ENCODE measurements at regions not wholly inside any gene's neighbourhood (a gene's known extent, or its start where the extent isn't known, plus 50 kb on each side); places are given as distances from the start of the nearest gene placed in this dataset.

DNA sequence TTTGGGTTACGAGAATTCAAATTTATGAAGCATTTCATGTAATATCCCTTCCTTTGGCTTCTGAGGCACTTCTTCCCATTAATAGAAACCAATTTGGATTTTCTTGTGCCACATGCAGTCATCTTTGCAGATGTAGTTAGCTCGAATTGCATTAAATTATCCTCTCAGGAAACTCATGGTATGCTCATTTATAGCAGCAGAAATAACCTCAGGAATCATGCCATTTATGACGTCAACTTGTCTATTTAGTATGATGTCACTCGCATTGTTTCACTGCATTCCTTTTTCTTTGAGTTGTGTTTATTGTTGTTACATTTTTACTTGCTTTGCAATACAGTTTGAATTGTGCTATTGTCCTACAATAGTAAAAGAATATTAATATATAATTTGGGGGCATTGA is 163.8 kb downstream of the RBM43 start:
- no peak overlapping the region for H3K4me3 ChIP-seq (ENCODE audit: low read length)
- H3K4me1 ChIP-seq (ENCODE audit: low read length), result peaks cover 11% of the 10 kb centered on the region
- H3K27me3 ChIP-seq (ENCODE audit: low read depth, low read length), result no peaks in the 10 kb centered on the region
- no peak overlapping the region for H2AFZ ChIP-seq (ENCODE audit: low read depth, low read length)
- H3K9me3 ChIP-seq (ENCODE audit: insufficient read depth, low read length), result no peaks in the 10 kb centered on the region
- H3K4me2 ChIP-seq (ENCODE audit: low read length), result no peak overlapping the region
- H3K9ac ChIP-seq (ENCODE audit: low read length), result no peak overlapping the region
- TF ChIP-seq CTCF (IDR thresholded peaks at IDR 0.05; ENCODE audit: low read depth, low read length) (no peak), EZH2phosphoT487 (IDR thresholded peaks at IDR 0.05; ENCODE audit: low read depth) (no peak)
- no peak overlapping the region for H3K27ac ChIP-seq (ENCODE audit: low read length)
- H4K20me1 ChIP-seq (ENCODE audit: insufficient read depth, low read length), result no peaks in the 10 kb centered on the region
- no peaks in the 10 kb centered on the region for H3K79me2 ChIP-seq (ENCODE audit: low read length)
- H3K36me3 ChIP-seq (replicated peaks; ENCODE audit: low read depth, low read length), result no peaks in the 10 kb centered on the region

- H3K27ac ChIP-seq (ENCODE audit: low read length), result no peak overlapping the region
- H3K27me3 ChIP-seq (ENCODE audit: low read depth, low read length), result no peaks in the 10 kb centered on the region
- no peaks in the 10 kb centered on the region for H3K36me3 ChIP-seq (replicated peaks; ENCODE audit: low read depth, low read length)
- H3K4me2 ChIP-seq (ENCODE audit: low read length), result no peak overlapping the region
- no peaks in the 10 kb centered on the region for H4K20me1 ChIP-seq (ENCODE audit: insufficient read depth, low read length)
- no peak overlapping the region for H2AFZ ChIP-seq (ENCODE audit: low read depth, low read length)
- no peak overlapping the region for H3K9ac ChIP-seq (ENCODE audit: low read length)
- no peak for TF ChIP-seq CTCF (IDR thresholded peaks at IDR 0.05; ENCODE audit: low read depth, low read length)
- TF ChIP-seq EZH2phosphoT487 (IDR thresholded peaks at IDR 0.05; ENCODE audit: low read depth), result no peak
- no peaks in the 10 kb centered on the region for H3K79me2 ChIP-seq (ENCODE audit: low read length)
- H3K4me3 ChIP-seq (ENCODE audit: low read length), result no peak overlapping the region
- H3K9me3 ChIP-seq (ENCODE audit: insufficient read depth, low read length), result no peaks in the 10 kb centered on the region
- H3K4me1 ChIP-seq (ENCODE audit: low read length), result peaks cover 11% of the 10 kb centered on the region
Observed at GRCh38 chr2:151097128-151097527, 164.5 kb downstream of the RBM43 start.

- TF ChIP-seq EZH2phosphoT487 (IDR thresholded peaks at IDR 0.05; ENCODE audit: low read depth) (no peak), CTCF (IDR thresholded peaks at IDR 0.05; ENCODE audit: low read depth, low read length) (no peak)
- Histone ChIP-seq H3K4me1 (ENCODE audit: low read length) (peaks cover 11% of the 10 kb centered on the region), H3K4me2 (ENCODE audit: low read length) (no peak overlapping the region), H3K9ac (ENCODE audit: low read length) (no peak overlapping the region), H3K4me3 (ENCODE audit: low read length) (no peak overlapping the region), H3K27me3 (ENCODE audit: low read depth, low read length) (no peaks in the 10 kb centered on the region; the same call in 1 of the 2 replicates), H2AFZ (ENCODE audit: low read depth, low read length) (no peak overlapping the region), H3K36me3 (replicated peaks; ENCODE audit: low read depth, low read length) (no peaks in the 10 kb centered on the region), H4K20me1 (ENCODE audit: insufficient read depth, low read length) (no peaks in the 10 kb centered on the region), H3K79me2 (ENCODE audit: low read length) (no peaks in the 10 kb centered on the region), H3K9me3 (ENCODE audit: insufficient read depth, low read length) (no peaks in the 10 kb centered on the region), H3K27ac (ENCODE audit: low read length) (no peak overlapping the region)
Observed at GRCh38 chr2:151096235-151096634, 165.4 kb downstream of the RBM43 start.

- Histone ChIP-seq H3K4me2 (ENCODE audit: low read length) (no peak overlapping the region), H3K4me1 (ENCODE audit: low read length) (peaks cover 11% of the 10 kb centered on the region), H3K27ac (ENCODE audit: low read length) (no peak overlapping the region), H4K20me1 (ENCODE audit: insufficient read depth, low read length) (no peaks in the 10 kb centered on the region), H3K79me2 (ENCODE audit: low read length) (no peaks in the 10 kb centered on the region), H3K27me3 (ENCODE audit: low read depth, low read length) (no peaks in the 10 kb centered on the region; the same call in 1 of the 2 replicates), H3K36me3 (replicated peaks; ENCODE audit: low read depth, low read length) (no peaks in the 10 kb centered on the region), H3K9me3 (ENCODE audit: insufficient read depth, low read length) (no peaks in the 10 kb centered on the region), H2AFZ (ENCODE audit: low read depth, low read length) (no peak overlapping the region), H3K4me3 (ENCODE audit: low read length) (no peak overlapping the region), H3K9ac (ENCODE audit: low read length) (no peak overlapping the region)
- TF ChIP-seq EZH2phosphoT487 (IDR thresholded peaks at IDR 0.05; ENCODE audit: low read depth) (no peak), CTCF (IDR thresholded peaks at IDR 0.05; ENCODE audit: low read depth, low read length) (no peak)
Observed at GRCh38 chr2:151095463-151095862, 166.2 kb downstream of the RBM43 start.

Data from OCI-LY3 (cell line).